ENCODE measurements at regions not wholly inside any gene's neighbourhood (a gene's known extent, or its start where the extent isn't known, plus 50 kb on each side); places are given as distances from the start of the nearest gene placed in this dataset.

GRCh38 chr22:46054091-46055073, 77.4 kb upstream of the WNT7B start:
- DNase-seq = no peak

GRCh38 chr22:46055181-46055875, 78.4 kb upstream of the WNT7B start:
- no peak for DNase-seq

GRCh38 chr22:46055911-46056545, 79.1 kb upstream of the WNT7B start:
- DNase-seq = no peak

GRCh38 chr22:46056546-46057245, 79.7 kb upstream of the WNT7B start:
- no peak for DNase-seq

DNA sequence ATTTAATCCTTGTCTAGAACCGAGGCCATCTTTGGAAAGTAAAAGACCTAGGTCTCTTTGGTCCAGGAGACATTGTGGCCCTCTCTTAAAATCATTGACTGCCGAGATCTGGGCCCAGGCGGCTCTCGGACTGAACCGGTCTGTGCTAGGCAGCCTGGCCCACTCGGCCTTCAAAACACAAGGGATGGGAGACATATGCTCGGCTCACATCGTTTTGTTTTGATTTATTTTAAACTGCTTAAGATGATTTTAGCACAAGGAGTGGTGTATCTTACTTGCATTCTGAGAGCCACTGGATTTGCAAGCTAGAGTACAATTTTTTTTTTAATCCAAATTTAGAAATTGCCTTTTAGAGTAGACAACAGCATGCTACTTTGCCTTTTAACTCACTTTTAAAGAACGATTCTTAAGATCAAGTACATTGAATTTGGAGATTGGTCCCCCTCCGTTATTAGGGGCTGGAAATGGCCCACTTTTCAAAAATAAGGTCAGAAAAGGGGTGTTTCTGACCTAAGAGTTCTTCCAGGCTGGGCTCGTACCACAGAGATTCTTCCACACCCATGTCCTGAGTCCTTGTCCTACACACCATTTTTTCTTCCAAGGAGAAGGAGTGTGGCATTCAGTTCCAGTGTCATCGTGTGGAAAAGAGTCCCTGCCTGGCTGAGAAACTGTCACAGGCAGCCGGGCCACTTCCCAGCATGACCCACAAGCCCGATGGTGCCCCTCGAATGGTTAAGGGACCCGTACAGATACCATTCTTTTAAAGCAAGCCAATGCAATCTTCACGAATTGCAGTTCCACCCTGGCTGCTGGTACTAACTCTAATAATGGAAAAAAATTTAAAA, 80.5 kb upstream of the WNT7B start:
- DNase-seq = no peak

GRCh38 chr22:46058091-46058420, 81.1 kb upstream of the WNT7B start:
- no peak for DNase-seq

GRCh38 chr22:46058591-46059519, 81.9 kb upstream of the WNT7B start:
- DNase-seq = no peak

DNA sequence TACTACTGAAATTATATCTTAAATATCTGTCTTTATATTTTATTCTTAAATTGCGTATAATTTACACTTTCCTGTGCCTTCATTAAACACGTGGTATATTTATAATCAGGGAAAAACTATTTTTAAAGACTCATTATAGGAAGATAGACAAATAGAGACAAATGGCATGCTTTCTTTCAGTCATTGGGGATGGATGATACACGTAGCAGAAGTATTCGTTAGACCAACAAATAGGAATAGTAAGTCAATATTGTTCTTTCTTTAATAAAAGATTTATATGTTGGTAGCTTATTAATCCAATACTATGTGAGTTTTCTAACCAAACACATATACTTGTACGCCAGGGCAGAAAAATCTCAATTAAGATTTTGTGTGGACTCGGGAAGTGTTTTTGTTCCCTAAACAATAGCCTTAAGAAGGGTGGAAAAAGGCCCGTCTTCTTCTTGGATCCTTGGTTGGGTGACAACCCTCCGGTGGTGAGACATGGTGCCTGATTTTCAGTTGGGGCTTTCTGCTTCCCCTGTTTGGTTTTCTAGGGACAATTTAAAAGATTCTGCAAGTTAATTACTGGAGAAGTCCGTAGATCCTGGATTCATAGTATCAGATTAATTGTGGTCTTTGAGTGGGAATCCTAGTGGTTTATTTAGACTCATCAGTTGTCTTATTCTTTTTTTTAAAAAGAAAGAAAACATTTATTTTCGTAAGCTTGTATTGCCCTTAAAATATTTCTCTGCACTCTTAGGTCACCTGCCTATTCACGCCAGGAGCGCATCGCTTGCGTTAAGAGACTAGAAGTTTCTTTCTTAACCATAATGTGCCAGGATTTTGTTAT, 83.5 kb upstream of the WNT7B start:
- DNase-seq = no peak

DNA sequence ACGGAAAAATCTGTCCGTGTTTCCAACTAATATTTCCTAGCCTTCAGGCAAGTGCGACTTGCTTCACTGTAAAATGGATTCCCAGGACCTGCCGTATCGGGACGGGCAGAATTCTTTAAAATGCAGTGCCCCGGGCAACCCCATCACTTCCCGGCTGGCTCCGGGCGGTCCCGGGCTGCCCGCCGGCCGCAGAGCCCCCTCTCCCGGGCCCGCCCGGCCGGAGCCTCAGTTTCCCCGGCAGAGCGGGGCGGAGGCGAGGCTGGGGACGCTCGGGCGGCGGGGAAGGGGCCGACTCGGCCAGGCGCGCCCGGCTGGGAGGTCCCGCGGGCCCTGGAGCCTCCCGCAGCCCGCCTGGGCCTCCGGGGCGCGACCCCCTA, 84.2 kb upstream of the WNT7B start:
- DNase-seq = no peak

GRCh38 chr22:46061501-46062231, 84.7 kb upstream of the WNT7B start:
- DNase-seq = no peak

DNA sequence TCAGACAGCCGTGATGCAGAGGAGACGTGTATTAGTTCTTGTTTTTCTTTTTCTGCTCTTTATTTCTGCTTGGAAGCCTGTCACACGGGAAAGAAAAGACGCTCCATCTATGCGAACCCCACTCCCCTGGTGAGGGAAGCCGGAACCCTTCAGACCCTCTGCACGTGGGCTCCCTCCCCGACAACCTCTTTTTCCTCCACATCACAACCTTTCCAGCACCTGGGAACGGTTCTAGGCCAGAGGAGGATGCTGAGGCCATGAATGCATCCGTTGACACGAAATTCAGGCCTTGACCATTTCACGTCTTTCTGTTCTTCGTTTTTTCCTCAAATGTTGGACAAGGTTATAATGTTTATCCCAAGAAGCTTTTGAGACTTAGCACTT, 85.3 kb upstream of the WNT7B start:
- DNase-seq = no peak

GRCh38 chr22:46062971-46063631, 86.1 kb upstream of the WNT7B start:
- DNase-seq = no peak

- no peak for DNase-seq
These were observed 86.5 kb upstream of the PPARA start for GRCh38 chr22:46063846-46064227.

DNA sequence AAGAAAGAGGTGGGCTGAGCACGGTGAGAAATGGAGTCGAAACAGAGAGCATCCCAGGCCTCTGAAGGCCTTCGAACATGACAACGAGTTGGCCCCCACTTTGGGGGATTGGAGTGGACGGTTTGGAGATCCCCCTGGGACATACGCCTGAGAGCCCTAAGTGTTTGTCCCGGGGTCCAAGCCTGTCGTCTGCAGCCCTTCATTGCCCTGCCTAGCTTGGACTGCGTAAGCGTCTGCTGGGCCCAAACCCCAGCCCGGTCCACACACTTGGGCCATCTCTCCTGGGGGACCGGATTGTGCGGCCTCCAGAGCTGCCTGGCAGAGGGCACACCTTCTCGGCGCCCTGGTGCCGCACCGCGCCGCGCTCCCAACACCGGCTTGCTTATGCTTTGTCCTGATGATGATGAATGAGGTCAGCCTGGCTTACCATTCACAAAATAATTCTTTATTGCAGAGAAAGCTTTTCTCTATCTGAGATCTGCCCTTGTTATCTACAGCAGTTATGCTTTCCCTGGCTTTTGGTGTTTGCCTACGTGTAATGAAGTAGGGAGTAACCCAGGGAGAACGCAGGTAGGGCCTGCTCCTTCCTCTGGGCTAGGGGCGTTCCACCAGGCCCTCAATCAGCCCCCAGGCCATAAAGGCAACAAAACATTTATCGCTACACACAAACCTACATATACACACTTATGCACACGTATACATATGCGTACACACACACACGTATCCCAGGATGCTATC, 85.9 kb upstream of the PPARA start:
- no peak for DNase-seq

DNA sequence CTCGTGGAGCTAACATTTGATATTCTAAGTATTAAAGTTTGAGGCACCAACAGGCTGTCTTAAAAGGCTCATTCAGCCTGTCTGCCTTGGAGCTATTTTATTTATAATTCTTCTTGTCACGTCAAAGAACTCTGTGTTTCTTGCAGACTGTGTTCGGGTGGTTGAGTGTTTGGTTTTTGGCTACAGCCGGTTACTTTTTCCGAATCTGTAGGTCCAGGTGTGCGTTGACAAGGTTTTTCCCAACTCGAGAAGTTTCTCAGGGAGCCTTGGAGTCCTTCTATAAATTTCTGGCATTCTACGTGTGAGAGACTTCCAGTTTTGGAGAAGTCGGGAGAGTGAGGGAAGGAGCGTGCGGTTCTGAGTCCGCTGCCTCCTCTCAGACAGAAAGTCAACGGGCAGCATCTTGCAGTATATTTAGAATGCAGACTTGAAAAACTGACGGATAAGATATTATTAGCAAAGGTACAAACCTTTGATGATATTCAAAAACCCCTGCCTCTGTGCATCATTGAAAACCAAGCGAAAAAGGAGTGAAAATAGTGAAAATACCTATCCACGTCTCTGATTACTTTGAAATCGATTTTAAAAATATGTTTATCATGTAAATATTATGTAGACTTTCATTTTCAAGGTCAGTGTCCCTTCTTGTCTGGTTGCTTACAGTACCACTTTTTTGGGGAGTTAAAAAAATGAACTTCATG, 85.2 kb upstream of the PPARA start:
- no peak for DNase-seq

GRCh38 chr22:46065691-46066454, 84.5 kb upstream of the PPARA start:
- no peak for DNase-seq

DNA sequence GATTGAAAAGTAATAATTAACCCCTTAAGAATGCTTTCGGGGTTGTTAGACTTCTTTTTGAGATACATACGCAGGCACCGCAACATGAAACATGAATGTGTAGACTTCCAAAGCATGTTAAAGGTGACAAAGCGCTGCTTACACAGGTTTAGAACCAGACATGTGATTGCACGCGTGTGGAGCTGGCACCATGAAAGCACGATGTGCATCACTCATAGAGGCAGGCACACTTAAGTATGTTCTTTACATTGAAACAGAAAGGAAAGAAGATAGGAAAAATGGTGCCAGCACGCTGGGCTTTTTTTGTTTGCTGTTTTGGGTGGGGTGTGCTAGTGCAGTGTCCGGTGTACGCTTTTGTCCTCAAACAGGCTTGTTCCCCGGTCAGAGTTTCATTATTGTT, 83.6 kb upstream of the PPARA start:
- DNase-seq = no peak

Measured in cortex of kidney (tissue), 1 donor.